A549 (cell line): ENCODE measurements at regions not wholly inside any gene's neighbourhood (a gene's known extent, or its start where the extent isn't known, plus 50 kb on each side); places are given as distances from the start of the nearest gene placed in this dataset.
A peak's percentile ranks its signal among the peaks of the same experiment; 100 is the strongest.

Experiments
- CTCF ChIP-seq: fragments of >200 bp; sonication (Bioruptor Twin); formaldehyde crosslinking; IDR thresholded peaks from 3 replicates; pipeline ENCODE4 v1.5.1; 2016
- FOSL2 ChIP-seq, 2 experiments: fragments of 450-650 bp in 1 of 2; fragments of >200 bp in 1 of 2; sonication (Bioruptor Twin) in 1 of 2; formaldehyde crosslinking; IDR thresholded peaks; 2 replicates each; pipeline versions ENCODE4 v1.5.0 to v1.6.1; 2016 to 2020; ENCODE audit warnings: mild to moderate bottlenecking in 1 of 2, moderate library complexity in 1 of 2
- JUN ChIP-seq, 2 experiments: fragments of >200 bp; sonication (Bioruptor Twin); formaldehyde crosslinking; IDR thresholded peaks; 2 replicates in 1 of 2; 3 replicates in 1 of 2; pipeline ENCODE4 v1.6.1; 2016 to 2017
- POLR2A ChIP-seq: IDR thresholded peaks from 2 replicates; pipeline ENCODE4 v1.6.1; 2012; ENCODE audit warnings: mild to moderate bottlenecking, low read length
- RAD21 ChIP-seq, 2 experiments: fragments of >200 bp in 1 of 2; sonication (Bioruptor Twin) in 1 of 2; formaldehyde crosslinking in 1 of 2; IDR thresholded peaks in 1 of 2; conservative IDR thresholded peaks in 1 of 2; 2 replicates in 1 of 2; 3 replicates in 1 of 2; pipeline ENCODE4 v1.6.1; 2012 to 2018; ENCODE audit warnings: inconsistent platforms in 1 of 2

- TF ChIP-seq CTCF (peak; percentile 48; the same call in 2 of the 3 replicates), FOSL2 (IDR thresholded peaks at IDR 0.05) (no peak), FOSL2 (CRISPR knock-in tag; IDR thresholded peaks at IDR 0.05) (no peak), RAD21 (conservative IDR thresholded peaks at IDR 0.05 in 1 of 2, IDR thresholded peaks at IDR 0.05 in 1 of 2) (peak; percentile 63 to 65), POLR2A (no peak), JUN (IDR thresholded peaks at IDR 0.05) (no peak)
Observed at GRCh38 chrX:118225711-118226428, 109.3 kb upstream of the KLHL13 start.
